ENCODE measurements at regions not wholly inside any gene's neighbourhood (a gene's known extent, or its start where the extent isn't known, plus 50 kb on each side); places are given as distances from the start of the nearest gene placed in this dataset.

GRCh38 chr1:218699421-218699820 is 354.3 kb downstream of the TGFB2 start:
- 67% methylated on average over 3 of the region's 3 CpGs for WGBS
- Histone ChIP-seq H3K9me3 (no peaks in the 10 kb centered on the region), H3K4me3 (no peak overlapping the region), H3K27ac (no peak overlapping the region), H3K27me3 (replicated peaks; ENCODE audit: insufficient read depth) (no peaks in the 10 kb centered on the region), H3K36me3 (no peaks in the 10 kb centered on the region), H3K4me1 (replicated peaks) (no peaks in the 10 kb centered on the region)
- DNase-seq (ENCODE audit: low spot score): no peak
- TF ChIP-seq CTCF (IDR thresholded peaks at IDR 0.05) (no peak), POLR2A (IDR thresholded peaks at IDR 0.05) (no peak), POLR2AphosphoS5 (IDR thresholded peaks at IDR 0.05) (no peak)
- intact Hi-C loops (cut with DNase I): no loop called here

- H3K27me3 ChIP-seq (replicated peaks; ENCODE audit: insufficient read depth): no peaks in the 10 kb centered on the region
- H3K9me3 ChIP-seq: no peaks in the 10 kb centered on the region
- TF ChIP-seq CTCF (IDR thresholded peaks at IDR 0.05) (no peak), POLR2AphosphoS5 (IDR thresholded peaks at IDR 0.05) (no peak), POLR2A (IDR thresholded peaks at IDR 0.05) (no peak)
- intact Hi-C loops (cut with DNase I): no loop called here
- WGBS: 77% methylated on average over 2 of the region's 2 CpGs
- H3K4me1 ChIP-seq (replicated peaks): no peaks in the 10 kb centered on the region
- no peaks in the 10 kb centered on the region for H3K36me3 ChIP-seq
- no peak overlapping the region for H3K27ac ChIP-seq
- DNase-seq (ENCODE audit: low spot score): no peak
- H3K4me3 ChIP-seq: no peak overlapping the region
Measured at GRCh38 chr1:218699865-218700264, 354.7 kb downstream of the TGFB2 start.

GRCh38 chr1:218700666-218701065 is 355.5 kb downstream of the TGFB2 start:
- intact Hi-C loops (cut with DNase I): no loop called here
- Histone ChIP-seq H3K36me3 (no peaks in the 10 kb centered on the region), H3K4me3 (no peak overlapping the region), H3K9me3 (no peaks in the 10 kb centered on the region), H3K27me3 (replicated peaks; ENCODE audit: insufficient read depth) (no peaks in the 10 kb centered on the region), H3K27ac (no peak overlapping the region), H3K4me1 (replicated peaks) (no peaks in the 10 kb centered on the region)
- TF ChIP-seq POLR2AphosphoS5 (IDR thresholded peaks at IDR 0.05) (no peak), CTCF (IDR thresholded peaks at IDR 0.05) (no peak), POLR2A (IDR thresholded peaks at IDR 0.05) (no peak)
- WGBS: 90% methylated on average over 7 of the region's 7 CpGs
- DNase-seq (ENCODE audit: low spot score): no peak

GRCh38 chr1:218701131-218701530 is 356.0 kb downstream of the TGFB2 start:
- no peak for DNase-seq (ENCODE audit: low spot score)
- TF ChIP-seq POLR2AphosphoS5 (IDR thresholded peaks at IDR 0.05): no peak
- no peak for TF ChIP-seq POLR2A (IDR thresholded peaks at IDR 0.05)
- no peak for TF ChIP-seq CTCF (IDR thresholded peaks at IDR 0.05)
- Histone ChIP-seq H3K27me3 (replicated peaks; ENCODE audit: insufficient read depth) (no peaks in the 10 kb centered on the region), H3K27ac (no peak overlapping the region), H3K4me1 (replicated peaks) (no peaks in the 10 kb centered on the region), H3K9me3 (no peaks in the 10 kb centered on the region), H3K4me3 (no peak overlapping the region), H3K36me3 (no peaks in the 10 kb centered on the region)
- intact Hi-C loops (cut with DNase I): no loop called here
- WGBS: 89% methylated on average over 3 of the region's 3 CpGs

- no peak for DNase-seq (ENCODE audit: low spot score)
Measured at GRCh38 chr1:218702775-218703174, 357.6 kb downstream of the TGFB2 start.

More at GRCh38 chr1:218702775-218703174, 357.6 kb downstream of the TGFB2 start:
- H3K27me3 ChIP-seq (replicated peaks; ENCODE audit: insufficient read depth): no peaks in the 10 kb centered on the region
- H3K9me3 ChIP-seq: no peaks in the 10 kb centered on the region
- intact Hi-C loops (cut with DNase I): no loop called here
- no peaks in the 10 kb centered on the region for H3K36me3 ChIP-seq
- H3K4me1 ChIP-seq (replicated peaks): no peaks in the 10 kb centered on the region
- no peak for TF ChIP-seq POLR2AphosphoS5 (IDR thresholded peaks at IDR 0.05)
- no peak for TF ChIP-seq POLR2A (IDR thresholded peaks at IDR 0.05)
- TF ChIP-seq CTCF (IDR thresholded peaks at IDR 0.05): no peak
- 57% methylated on average over 1 of the region's 1 CpG for WGBS
- H3K4me3 ChIP-seq: no peak overlapping the region
- no peak overlapping the region for H3K27ac ChIP-seq
